HEK293 (cell line): ENCODE measurements at regions not wholly inside any gene's neighbourhood (a gene's known extent, or its start where the extent isn't known, plus 50 kb on each side); places are given as distances from the start of the nearest gene placed in this dataset.

Experiments
- CTCF ChIA-PET: fragments of 350-600 bp; formaldehyde crosslinking; extraction: SDS; loops from one replicate; lab custom pipeline; 2021; ENCODE audit warnings: antibody characterized with exemption; lab: Yijun Ruan, JAX
- POLR2A ChIA-PET: fragments of 300-600 bp; formaldehyde crosslinking; extraction: SDS; loops from one replicate; lab custom pipeline; 2020; ENCODE audit warnings: antibody characterized with exemption, inconsistent platforms; lab: Yijun Ruan, JAX
- H3K27ac ChIP-seq: fragments of 200-500 bp; sonication (Bioruptor generic); 2 replicates; pipeline ENCODE4 v1.5.1; 2014; ENCODE audit warnings: low read depth, low read length, control low read depth, inconsistent platforms; ENCODE audit errors: extremely low read depth
- H3K36me3 ChIP-seq, 2 experiments: fragments of 200-500 bp in 1 of 2; sonication (Bioruptor generic) in 1 of 2; 1 replicate in 1 of 2; 2 replicates in 1 of 2; pipeline ENCODE4 v1.5.1; 2014 to 2017; ENCODE audit warnings: inconsistent platforms in 2 of 2, low read length in 2 of 2; ENCODE audit not compliant: control insufficient read depth in 2 of 2, insufficient read depth in 1 of 2
- H3K4me1 ChIP-seq: fragments of 200-500 bp; sonication (Bioruptor generic); 2 replicates; pipeline ENCODE4 v1.5.1; 2014; ENCODE audit warnings: mild to moderate bottlenecking, low read length, inconsistent platforms; ENCODE audit not compliant: control insufficient read depth, insufficient read depth
- H3K4me3 ChIP-seq: 2 replicates; pipeline ENCODE4 v1.5.1; 2011; ENCODE audit warnings: low read depth, mild to moderate bottlenecking, control low read depth, low read length, moderate library complexity
- H3K9me3 ChIP-seq: fragments of 200-500 bp; sonication (Bioruptor generic); 2 replicates; pipeline ENCODE4 v1.5.1; 2014; ENCODE audit warnings: low read depth, low read length, inconsistent platforms; ENCODE audit not compliant: control insufficient read depth, insufficient read depth
- EGR2 ChIP-seq: fragments of 450-650 bp; formaldehyde crosslinking; IDR thresholded peaks from 2 replicates; pipeline ENCODE4 v1.5.1; 2016; ENCODE audit warnings: low read depth, missing biosample characterization, missing genetic modification characterization
- HOXC10 ChIP-seq: sonication (generic); formaldehyde crosslinking; IDR thresholded peaks from 2 replicates; pipeline ENCODE4 v1.8.1; 2023; ENCODE audit warnings: mild to moderate bottlenecking, missing genetic modification reagents
- MEIS1 ChIP-seq: sonication (generic); formaldehyde crosslinking; IDR thresholded peaks from 2 replicates; pipeline ENCODE4 v1.8.1; 2022; ENCODE audit warnings: missing genetic modification reagents, mild to moderate bottlenecking, borderline replicate concordance
- SCRT1 ChIP-seq: fragments of 450-650 bp; formaldehyde crosslinking; IDR thresholded peaks from 2 replicates; pipeline ENCODE4 v1.5.1; 2016; ENCODE audit warnings: missing biosample characterization, missing genetic modification characterization, borderline replicate concordance
- SETDB1 ChIP-seq: IDR thresholded peaks from one replicate; pipeline ENCODE4 v1.6.1; 2017; ENCODE audit warnings: mild to moderate bottlenecking, low read length, moderate library complexity, mixed read lengths; ENCODE audit not compliant: insufficient read length
- ZBTB17 ChIP-seq: fragments of 450-650 bp; formaldehyde crosslinking; IDR thresholded peaks from 2 replicates; pipeline ENCODE4 v1.5.1; 2016; ENCODE audit warnings: missing biosample characterization, missing genetic modification characterization
- ZNF112 ChIP-seq: fragments of 450-650 bp; formaldehyde crosslinking; IDR thresholded peaks from 2 replicates; pipeline ENCODE4 v1.5.0; 2017; ENCODE audit warnings: missing biosample characterization, missing genetic modification characterization
- ZNF114 ChIP-seq: fragments of 450-650 bp; formaldehyde crosslinking; IDR thresholded peaks from 2 replicates; pipeline ENCODE4 v1.5.0; 2017; ENCODE audit warnings: missing biosample characterization, missing genetic modification characterization
- ZNF140 ChIP-seq: fragments of 450-650 bp; formaldehyde crosslinking; IDR thresholded peaks from 2 replicates; pipeline ENCODE4 v1.5.1; 2016; ENCODE audit warnings: missing biosample characterization, missing genetic modification characterization
- ZNF169 ChIP-seq: fragments of 450-650 bp; formaldehyde crosslinking; IDR thresholded peaks from 2 replicates; pipeline ENCODE4 v1.5.1; 2016; ENCODE audit warnings: missing biosample characterization, missing genetic modification characterization
- ZNF214 ChIP-seq: fragments of 450-650 bp; formaldehyde crosslinking; IDR thresholded peaks from 2 replicates; pipeline ENCODE4 v1.5.1; 2017; ENCODE audit warnings: missing biosample characterization, mild to moderate bottlenecking, missing genetic modification characterization, borderline replicate concordance
- ZNF221 ChIP-seq: fragments of 450-650 bp; formaldehyde crosslinking; IDR thresholded peaks from 2 replicates; pipeline ENCODE4 v1.5.1; 2017; ENCODE audit warnings: missing biosample characterization, missing genetic modification characterization, borderline replicate concordance
- ZNF223 ChIP-seq: fragments of 450-650 bp; formaldehyde crosslinking; IDR thresholded peaks from 2 replicates; pipeline ENCODE4 v1.5.1; 2016; ENCODE audit warnings: missing biosample characterization, missing genetic modification characterization
- ZNF510 ChIP-seq: fragments of 450-650 bp; formaldehyde crosslinking; IDR thresholded peaks from 2 replicates; pipeline ENCODE4 v1.5.1; 2018; ENCODE audit warnings: mild to moderate bottlenecking, missing genetic modification characterization, missing biosample characterization; ENCODE audit not compliant: insufficient replicate concordance
- ZNF549 ChIP-seq: fragments of 450-650 bp; IDR thresholded peaks from 2 replicates; pipeline ENCODE4 v1.5.1; 2018; ENCODE audit warnings: missing biosample characterization, missing genetic modification characterization, mild to moderate bottlenecking, inconsistent platforms, moderate library complexity
- ZNF560 ChIP-seq: fragments of 450-650 bp; formaldehyde crosslinking; IDR thresholded peaks from 2 replicates; pipeline ENCODE4 v1.5.1; 2017; ENCODE audit warnings: missing biosample characterization, missing genetic modification characterization, borderline replicate concordance
- ZNF585B ChIP-seq: fragments of 450-650 bp; formaldehyde crosslinking; IDR thresholded peaks from 2 replicates; pipeline ENCODE4 v1.5.1; 2016; ENCODE audit warnings: missing biosample characterization, missing genetic modification characterization
- ZNF610 ChIP-seq: fragments of 450-650 bp; formaldehyde crosslinking; IDR thresholded peaks from 2 replicates; pipeline ENCODE4 v1.5.1; 2016; ENCODE audit warnings: missing biosample characterization, missing genetic modification characterization, borderline replicate concordance
- ZNF626 ChIP-seq: fragments of 450-650 bp; sonication (Bioruptor Pico); formaldehyde crosslinking; IDR thresholded peaks from 2 replicates; pipeline ENCODE4 v1.5.1; 2018; ENCODE audit warnings: missing biosample characterization, missing genetic modification characterization, inconsistent platforms
- ZNF629 ChIP-seq: fragments of 450-650 bp; formaldehyde crosslinking; IDR thresholded peaks from 2 replicates; pipeline ENCODE4 v1.5.1; 2017; ENCODE audit warnings: missing biosample characterization, missing genetic modification characterization
- ZNF837 ChIP-seq: fragments of 450-650 bp; formaldehyde crosslinking; IDR thresholded peaks from 2 replicates; pipeline ENCODE4 v1.5.1; 2016; ENCODE audit warnings: missing biosample characterization, missing genetic modification characterization
- TF ChIP-seq, protein P1 (sequence below): fragments of 450-650 bp; formaldehyde crosslinking; IDR thresholded peaks from 2 replicates; pipeline ENCODE4 v1.5.1; 2016; ENCODE audit warnings: missing biosample characterization, missing genetic modification characterization
- TF ChIP-seq, protein P2 (sequence below): fragments of 450-650 bp; formaldehyde crosslinking; IDR thresholded peaks from 2 replicates; pipeline ENCODE4 v1.5.1; 2016; ENCODE audit warnings: missing biosample characterization, missing genetic modification characterization
- TF ChIP-seq, protein P3 (sequence below): fragments of 450-650 bp; formaldehyde crosslinking; IDR thresholded peaks from 2 replicates; pipeline ENCODE4 v1.5.0; 2017; ENCODE audit warnings: missing biosample characterization, missing genetic modification characterization, borderline replicate concordance
- TF ChIP-seq, protein P4 (sequence below): fragments of 450-650 bp; formaldehyde crosslinking; IDR thresholded peaks from 2 replicates; pipeline ENCODE4 v1.5.1; 2016; ENCODE audit warnings: missing biosample characterization, missing genetic modification characterization
- TF ChIP-seq, protein P5 (sequence below): fragments of 450-650 bp; formaldehyde crosslinking; IDR thresholded peaks from 2 replicates; pipeline ENCODE4 v1.5.1; 2017; ENCODE audit warnings: missing biosample characterization, missing genetic modification characterization

DNA sequence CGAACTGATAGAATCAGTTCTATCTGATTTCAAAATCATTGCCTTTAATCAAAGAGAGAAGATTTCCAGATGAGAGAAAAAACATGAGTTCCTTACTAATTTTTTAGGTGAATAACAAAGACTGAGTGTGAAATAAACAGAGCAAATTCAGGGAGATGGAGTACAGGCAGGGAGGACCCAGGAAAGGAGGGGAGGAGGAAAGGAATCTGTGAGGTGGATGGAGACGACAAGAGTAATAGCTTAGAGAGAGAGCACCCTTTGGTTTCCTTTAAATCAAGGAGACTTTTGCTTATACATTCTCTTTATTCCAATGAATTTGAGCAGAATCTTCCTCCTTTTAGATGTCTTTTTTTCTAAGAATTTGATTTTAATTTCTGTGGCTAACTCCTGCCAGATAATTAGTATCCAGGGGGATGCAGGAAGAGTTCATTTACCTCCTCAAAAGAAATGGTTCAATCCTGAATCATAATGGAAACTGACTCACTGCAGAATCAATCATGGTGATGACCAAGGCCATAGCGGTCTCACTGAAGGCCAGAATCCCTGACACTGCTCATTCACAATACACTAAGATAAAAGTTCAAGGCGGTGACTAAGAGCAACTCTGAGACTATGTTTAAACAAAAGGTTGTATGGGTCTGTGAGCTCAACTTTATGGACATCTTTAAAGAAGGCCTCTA is 234.0 kb upstream of the ZC3H12C start:
- POLR2A ChIA-PET, result no interaction called here

DNA sequence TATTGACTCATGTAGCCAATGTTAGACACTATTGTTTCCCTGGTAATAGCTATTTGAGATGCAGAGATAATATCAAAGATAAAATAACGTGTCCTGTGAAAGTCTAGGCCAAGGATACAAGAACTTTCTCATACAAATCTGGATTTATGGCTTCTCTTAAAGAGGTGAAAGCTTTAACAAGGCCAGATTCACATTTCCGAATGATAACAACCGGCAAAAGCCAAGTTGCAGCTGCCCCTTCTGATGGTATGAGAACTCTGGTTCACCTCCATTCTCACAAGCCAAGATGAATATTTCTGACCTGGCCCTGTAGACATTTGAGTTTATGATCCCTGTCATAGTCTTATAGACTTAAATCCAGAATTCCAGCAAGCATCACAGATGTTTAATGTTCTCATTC is 230.4 kb upstream of the ZC3H12C start:
- POLR2A ChIA-PET, result no interaction called here
- H3K9me3 ChIP-seq, result no peaks in the 10 kb centered on the region

More for the DNA sequence above, 234.0 kb upstream of the ZC3H12C start:
- Histone ChIP-seq H3K9me3 (no peaks in the 10 kb centered on the region), H3K4me3 (no peak overlapping the region), H3K36me3 (no peaks in the 10 kb centered on the region), H3K4me1 (no peaks in the 10 kb centered on the region), H3K27ac (no peak overlapping the region)
- CTCF ChIA-PET, result interaction anchor here (1.6 kb wide), 1 partner anchor 80 kb away, joined by 5 read pairs; no protein-coding TSS in a partner anchor
- no peak for TF ChIP-seq SETDB1
- no peak for TF ChIP-seq MEIS1
- TF ChIP-seq ZNF169, result no peak
- TF ChIP-seq, protein P1, sequence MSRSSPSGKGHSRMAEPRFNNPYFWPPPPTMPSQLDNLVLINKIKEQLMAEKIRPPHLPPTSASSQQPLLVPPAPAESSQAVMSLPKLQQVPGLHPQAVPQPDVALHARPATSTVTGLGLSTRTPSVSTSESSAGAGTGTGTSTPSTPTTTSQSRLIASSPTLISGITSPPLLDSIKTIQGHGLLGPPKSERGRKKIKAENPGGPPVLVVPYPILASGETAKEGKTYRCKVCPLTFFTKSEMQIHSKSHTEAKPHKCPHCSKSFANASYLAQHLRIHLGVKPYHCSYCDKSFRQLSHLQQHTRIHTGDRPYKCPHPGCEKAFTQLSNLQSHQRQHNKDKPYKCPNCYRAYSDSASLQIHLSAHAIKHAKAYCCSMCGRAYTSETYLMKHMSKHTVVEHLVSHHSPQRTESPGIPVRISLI (tag by site-specific recombination), result no peak
- TF ChIP-seq, protein P2, sequence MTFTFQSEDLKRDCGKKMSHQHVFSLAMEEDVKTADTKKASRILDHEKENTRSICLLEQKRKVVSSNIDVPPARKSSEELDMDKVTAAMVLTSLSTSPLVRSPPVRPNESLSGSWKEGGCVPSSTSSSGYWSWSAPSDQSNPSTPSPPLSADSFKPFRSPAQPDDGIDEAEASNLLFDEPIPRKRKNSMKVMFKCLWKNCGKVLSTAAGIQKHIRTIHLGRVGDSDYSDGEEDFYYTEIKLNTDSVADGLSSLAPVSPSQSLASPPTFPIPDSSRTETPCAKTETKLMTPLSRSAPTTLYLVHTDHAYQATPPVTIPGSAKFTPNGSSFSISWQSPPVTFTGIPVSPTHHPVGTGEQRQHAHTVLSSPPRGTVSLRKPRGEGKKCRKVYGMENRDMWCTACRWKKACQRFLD (tag by site-specific recombination), result no peak
- TF ChIP-seq ZNF837 (tag by site-specific recombination), result no peak
- no peak for TF ChIP-seq EGR2 (tag by site-specific recombination)
- no peak for TF ChIP-seq ZNF221 (tag by site-specific recombination)
- no peak for TF ChIP-seq ZNF560 (tag by site-specific recombination)
- no peak for TF ChIP-seq ZNF214 (tag by site-specific recombination)

More for the DNA sequence above, 230.4 kb upstream of the ZC3H12C start:
- no peak overlapping the region for H3K4me3 ChIP-seq
- H3K27ac ChIP-seq, result no peak overlapping the region
- TF ChIP-seq ZNF112, result no peak
- TF ChIP-seq SCRT1 (tag by site-specific recombination), result no peak
- no peak for TF ChIP-seq ZNF114 (tag by site-specific recombination)
- no peak for TF ChIP-seq ZNF223
- no peak for TF ChIP-seq ZNF140 (tag by site-specific recombination)
- TF ChIP-seq, protein P3, sequence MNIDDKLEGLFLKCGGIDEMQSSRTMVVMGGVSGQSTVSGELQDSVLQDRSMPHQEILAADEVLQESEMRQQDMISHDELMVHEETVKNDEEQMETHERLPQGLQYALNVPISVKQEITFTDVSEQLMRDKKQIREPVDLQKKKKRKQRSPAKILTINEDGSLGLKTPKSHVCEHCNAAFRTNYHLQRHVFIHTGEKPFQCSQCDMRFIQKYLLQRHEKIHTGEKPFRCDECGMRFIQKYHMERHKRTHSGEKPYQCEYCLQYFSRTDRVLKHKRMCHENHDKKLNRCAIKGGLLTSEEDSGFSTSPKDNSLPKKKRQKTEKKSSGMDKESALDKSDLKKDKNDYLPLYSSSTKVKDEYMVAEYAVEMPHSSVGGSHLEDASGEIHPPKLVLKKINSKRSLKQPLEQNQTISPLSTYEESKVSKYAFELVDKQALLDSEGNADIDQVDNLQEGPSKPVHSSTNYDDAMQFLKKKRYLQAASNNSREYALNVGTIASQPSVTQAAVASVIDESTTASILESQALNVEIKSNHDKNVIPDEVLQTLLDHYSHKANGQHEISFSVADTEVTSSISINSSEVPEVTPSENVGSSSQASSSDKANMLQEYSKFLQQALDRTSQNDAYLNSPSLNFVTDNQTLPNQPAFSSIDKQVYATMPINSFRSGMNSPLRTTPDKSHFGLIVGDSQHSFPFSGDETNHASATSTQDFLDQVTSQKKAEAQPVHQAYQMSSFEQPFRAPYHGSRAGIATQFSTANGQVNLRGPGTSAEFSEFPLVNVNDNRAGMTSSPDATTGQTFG (tag by site-specific recombination), result no peak
- TF ChIP-seq ZNF510 (tag by site-specific recombination), result no peak
- TF ChIP-seq, protein P4, sequence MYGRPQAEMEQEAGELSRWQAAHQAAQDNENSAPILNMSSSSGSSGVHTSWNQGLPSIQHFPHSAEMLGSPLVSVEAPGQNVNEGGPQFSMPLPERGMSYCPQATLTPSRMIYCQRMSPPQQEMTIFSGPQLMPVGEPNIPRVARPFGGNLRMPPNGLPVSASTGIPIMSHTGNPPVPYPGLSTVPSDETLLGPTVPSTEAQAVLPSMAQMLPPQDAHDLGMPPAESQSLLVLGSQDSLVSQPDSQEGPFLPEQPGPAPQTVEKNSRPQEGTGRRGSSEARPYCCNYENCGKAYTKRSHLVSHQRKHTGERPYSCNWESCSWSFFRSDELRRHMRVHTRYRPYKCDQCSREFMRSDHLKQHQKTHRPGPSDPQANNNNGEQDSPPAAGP (tag by site-specific recombination), result no peak
- TF ChIP-seq ZNF169, result no peak
- no peak for TF ChIP-seq ZNF610 (tag by site-specific recombination)
- TF ChIP-seq ZNF626 (tag by site-specific recombination), result no peak
- TF ChIP-seq ZNF549 (tag by site-specific recombination), result no peak
- TF ChIP-seq ZNF585B (tag by site-specific recombination), result no peak
- TF ChIP-seq ZBTB17 (tag by site-specific recombination), result no peak
- TF ChIP-seq, protein P5, sequence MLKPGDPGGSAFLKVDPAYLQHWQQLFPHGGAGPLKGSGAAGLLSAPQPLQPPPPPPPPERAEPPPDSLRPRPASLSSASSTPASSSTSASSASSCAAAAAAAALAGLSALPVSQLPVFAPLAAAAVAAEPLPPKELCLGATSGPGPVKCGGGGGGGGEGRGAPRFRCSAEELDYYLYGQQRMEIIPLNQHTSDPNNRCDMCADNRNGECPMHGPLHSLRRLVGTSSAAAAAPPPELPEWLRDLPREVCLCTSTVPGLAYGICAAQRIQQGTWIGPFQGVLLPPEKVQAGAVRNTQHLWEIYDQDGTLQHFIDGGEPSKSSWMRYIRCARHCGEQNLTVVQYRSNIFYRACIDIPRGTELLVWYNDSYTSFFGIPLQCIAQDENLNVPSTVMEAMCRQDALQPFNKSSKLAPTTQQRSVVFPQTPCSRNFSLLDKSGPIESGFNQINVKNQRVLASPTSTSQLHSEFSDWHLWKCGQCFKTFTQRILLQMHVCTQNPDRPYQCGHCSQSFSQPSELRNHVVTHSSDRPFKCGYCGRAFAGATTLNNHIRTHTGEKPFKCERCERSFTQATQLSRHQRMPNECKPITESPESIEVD (tag by site-specific recombination), result no peak
- TF ChIP-seq ZNF629 (tag by site-specific recombination), result no peak
- no peak for TF ChIP-seq HOXC10
- CTCF ChIA-PET, result interaction anchor here (0.6 kb wide), 2 partner anchors 19 to 1439 kb away, joined by 3 read pairs; no protein-coding TSS in a partner anchor
- H3K36me3 ChIP-seq, result no peaks in the 10 kb centered on the region
- no peaks in the 10 kb centered on the region for H3K4me1 ChIP-seq
